Skeletal muscle cell (primary cell): ENCODE measurements at regions not wholly inside any gene's neighbourhood (a gene's known extent, or its start where the extent isn't known, plus 50 kb on each side); places are given as distances from the start of the nearest gene placed in this dataset.
"Not testable (repeated sequence)": the region's sequence is repeated elsewhere in the genome, so short reads cannot be mapped to it uniquely, and the experiment has no call there.

ENCODE experiments used
- DNase-seq: peaks from one replicate; pipeline ENCODE4 v3.0.0-alpha.2; 2010; ENCODE audit warnings: low read depth
- H3K4me3 ChIP-seq: 2 replicates; pipeline ENCODE4 v1.5.1; 2011; ENCODE audit warnings: low read depth, mild to moderate bottlenecking, control low read depth, low read length, moderate library complexity

- DNase-seq, H3K4me3 ChIP-seq: not testable (repeated sequence)
These were observed 88.6 kb upstream of the NFIL3 start for GRCh38 chr9:91512235-91512634.

GRCh38 chr9:91503673-91504081, 80.0 kb upstream of the NFIL3 start:
- no peak for DNase-seq
- no peak overlapping the region for H3K4me3 ChIP-seq

GRCh38 chr9:91502913-91503672, 79.5 kb upstream of the NFIL3 start:
- H3K4me3 ChIP-seq, result no peak overlapping the region
- DNase-seq, result no peak

DNA sequence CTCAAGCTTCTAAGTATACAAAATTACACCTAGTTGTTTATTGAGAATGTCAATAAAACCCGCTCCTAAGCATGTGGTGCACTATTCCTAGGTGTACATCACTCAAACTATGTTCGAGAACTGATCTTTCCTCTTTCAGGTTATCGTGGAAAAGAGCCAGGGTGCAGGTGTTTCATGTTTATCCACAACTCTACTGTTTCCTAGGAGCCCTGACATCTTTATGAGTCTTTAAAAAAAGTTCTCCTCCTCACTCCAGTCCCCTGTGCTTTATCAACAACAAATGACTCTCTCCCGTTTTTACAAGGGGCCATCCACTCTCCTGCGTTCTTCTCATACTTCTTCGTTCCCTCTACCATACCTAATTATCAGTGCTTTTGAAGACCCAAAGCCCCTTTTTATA, 78.8 kb upstream of the NFIL3 start:
- no peak for DNase-seq
- no peak overlapping the region for H3K4me3 ChIP-seq

DNA sequence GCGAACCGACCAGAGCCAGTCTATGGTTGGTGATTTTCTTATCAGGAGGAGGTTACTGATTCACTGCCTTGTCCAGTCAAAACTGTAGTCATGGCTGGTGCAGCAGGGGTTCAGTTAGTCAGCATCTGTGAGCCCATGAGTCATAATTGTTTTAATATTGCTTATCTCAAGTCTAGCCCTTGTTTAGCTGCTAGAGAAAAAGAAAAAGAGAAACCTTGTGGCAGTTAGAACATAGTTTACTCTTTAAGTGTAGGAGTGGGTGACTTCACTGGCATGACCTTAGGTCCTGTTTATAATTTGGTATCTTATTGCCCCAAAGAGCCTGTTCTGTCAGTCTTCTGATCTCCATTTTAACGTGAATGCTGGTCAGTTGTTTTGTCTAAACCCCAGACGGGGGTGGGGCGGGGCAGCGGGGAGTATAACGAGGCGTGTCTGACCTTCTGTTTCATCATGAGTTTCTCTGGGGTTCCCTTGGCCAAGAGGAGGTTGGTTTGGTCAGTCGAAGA, 76.9 kb upstream of the NFIL3 start:
- peak; percentile 25 for DNase-seq
- H3K4me3 ChIP-seq, result no peak overlapping the region

DNA sequence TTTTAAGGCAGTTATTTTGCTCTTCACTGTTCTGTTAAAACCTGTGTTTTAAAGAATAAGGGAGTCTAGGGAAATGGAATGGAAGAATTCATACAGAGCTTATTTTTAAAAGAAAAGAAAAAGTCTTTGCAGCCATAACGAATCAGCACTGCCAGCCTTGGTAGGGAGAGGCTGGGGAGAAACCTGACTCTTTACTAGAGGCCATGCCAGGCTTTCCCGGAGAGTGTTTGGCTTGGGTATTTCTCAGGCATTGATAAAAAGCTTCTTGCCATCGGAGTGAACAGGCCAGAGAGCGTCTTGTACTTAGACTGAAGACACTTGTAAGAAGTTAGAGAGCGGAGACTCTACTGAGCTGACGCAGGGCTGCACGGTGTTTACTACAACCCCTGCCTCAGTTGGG, 72.7 kb upstream of the NFIL3 start:
- no peak overlapping the region for H3K4me3 ChIP-seq
- DNase-seq, result no peak

- no peak overlapping the region for H3K4me3 ChIP-seq
- DNase-seq, result peak; percentile 82
These were observed 71.8 kb upstream of the NFIL3 start for GRCh38 chr9:91495450-91495849.

GRCh38 chr9:91494751-91495150, 71.1 kb upstream of the NFIL3 start:
- H3K4me3 ChIP-seq, result no peak overlapping the region
- no peak for DNase-seq

DNA sequence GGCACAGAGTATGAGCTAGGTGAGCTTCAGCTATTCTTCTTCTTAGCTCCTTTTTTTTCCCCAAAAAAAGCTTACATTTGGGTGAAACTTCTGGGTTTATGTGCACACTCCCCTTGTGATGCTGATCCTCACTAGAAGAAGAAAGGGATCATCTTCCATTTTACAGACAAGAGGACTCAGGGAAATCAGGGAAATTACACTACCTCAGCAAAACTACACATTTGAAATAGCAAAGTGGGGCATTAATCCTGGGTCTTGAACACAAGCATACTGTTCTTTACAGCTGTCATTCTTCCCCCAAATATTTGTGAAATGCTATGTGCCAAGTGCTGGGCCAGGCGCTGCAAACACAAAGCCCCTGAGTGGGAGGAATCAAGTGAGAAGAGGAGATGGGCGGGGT, 68.6 kb upstream of the NFIL3 start:
- no peak for DNase-seq
- H3K4me3 ChIP-seq, result no peak overlapping the region

- H3K4me3 ChIP-seq, result no peak overlapping the region
- DNase-seq, result no peak
These were observed 68.0 kb upstream of the NFIL3 start for GRCh38 chr9:91491624-91492023.

- DNase-seq, result no peak
- no peak overlapping the region for H3K4me3 ChIP-seq
These were observed 65.8 kb upstream of the NFIL3 start for GRCh38 chr9:91489361-91489899.

DNA sequence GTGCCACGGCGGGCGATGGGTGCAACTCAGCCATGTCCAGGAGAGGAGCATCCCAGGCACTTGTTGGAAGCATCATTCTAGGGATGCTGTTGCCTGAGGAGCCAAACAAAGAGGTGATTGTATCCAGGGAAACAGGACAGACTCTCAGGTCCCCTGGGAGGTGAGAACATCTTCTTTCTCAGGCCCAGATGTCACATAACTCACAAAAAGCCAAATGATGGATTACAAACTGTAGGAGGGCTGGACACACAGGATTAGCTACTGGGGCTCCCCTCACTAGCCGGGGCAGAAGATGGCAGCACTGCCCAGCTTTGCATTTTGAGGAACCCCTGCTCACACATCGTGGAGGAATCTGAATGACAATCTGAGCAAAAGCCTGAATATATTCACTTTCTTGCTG, 64.7 kb upstream of the NFIL3 start:
- no peak for DNase-seq
- no peak overlapping the region for H3K4me3 ChIP-seq

- DNase-seq, result peak; percentile 27
- no peak overlapping the region for H3K4me3 ChIP-seq
These were observed 63.3 kb upstream of the NFIL3 start for GRCh38 chr9:91486699-91487497.

DNA sequence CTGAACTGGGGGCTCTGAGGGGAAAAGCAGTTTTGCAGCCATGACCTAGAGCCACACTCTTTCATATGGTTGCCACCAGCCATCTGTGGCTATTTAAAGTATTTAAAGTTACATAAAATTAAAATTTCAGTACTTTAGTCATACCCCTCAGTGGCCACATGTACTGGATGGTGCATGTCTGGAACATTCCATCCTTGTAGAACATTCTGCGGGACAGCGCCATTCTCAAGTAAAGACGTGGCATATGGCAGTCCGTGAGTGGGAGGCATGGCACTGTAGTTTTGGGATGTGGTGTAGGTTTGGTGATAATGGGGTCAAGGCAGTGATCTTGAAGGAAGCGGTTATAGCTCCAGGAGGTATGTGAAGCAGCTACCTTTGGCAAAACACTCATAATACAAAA, 61.4 kb upstream of the NFIL3 start:
- H3K4me3 ChIP-seq, result no peak overlapping the region
- no peak for DNase-seq

GRCh38 chr9:91483835-91484234, 60.2 kb upstream of the NFIL3 start:
- no peak for DNase-seq
- no peak overlapping the region for H3K4me3 ChIP-seq

- H3K4me3 ChIP-seq, result no peak overlapping the region
- DNase-seq, result no peak
These were observed 59.6 kb upstream of the NFIL3 start for GRCh38 chr9:91483189-91483691.

- DNase-seq, result no peak
- no peak overlapping the region for H3K4me3 ChIP-seq
These were observed 58.3 kb upstream of the NFIL3 start for GRCh38 chr9:91481972-91482371.

DNA sequence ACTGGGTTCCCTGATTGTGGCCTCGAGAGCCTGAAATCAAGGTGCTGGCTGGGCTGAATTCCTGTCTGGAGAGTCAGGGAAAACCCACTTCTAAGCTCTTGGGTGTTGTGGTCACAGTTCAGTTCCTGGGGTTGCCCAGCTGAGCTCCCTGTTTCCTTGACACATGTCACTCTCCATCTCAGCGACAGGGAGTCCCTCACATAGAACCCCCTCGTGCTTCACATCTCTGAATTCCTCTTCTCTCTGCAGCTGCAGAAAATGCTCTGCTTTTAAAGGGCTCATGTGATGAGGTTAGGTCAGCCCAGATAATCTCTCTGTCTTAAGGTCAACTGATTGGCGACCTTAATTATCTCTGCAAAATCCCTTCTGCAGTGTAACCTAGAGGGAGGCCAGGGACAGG, 53.5 kb upstream of the NFIL3 start:
- DNase-seq, result no peak
- H3K4me3 ChIP-seq, result no peak overlapping the region

GRCh38 chr9:91474656-91475055, 51.0 kb upstream of the NFIL3 start:
- H3K4me3 ChIP-seq, result no peak overlapping the region
- DNase-seq, result peak; percentile 21
